OCI-LY1 (cell line): ENCODE measurements at regions not wholly inside any gene's neighbourhood (a gene's known extent, or its start where the extent isn't known, plus 50 kb on each side); places are given as distances from the start of the nearest gene placed in this dataset.

ENCODE experiments used
- H2AFZ ChIP-seq: fragments of 200-600 bp; sonication (generic), shearing (Covaris generic); 2 replicates; pipeline ENCODE4 v1.6.0; 2014; ENCODE audit warnings: antibody characterized with exemption, mild to moderate bottlenecking, low read length
- H3F3A ChIP-seq: fragments of 200-600 bp; sonication (generic), shearing (Covaris generic); 2 replicates; pipeline ENCODE4 v1.6.0; 2014; ENCODE audit warnings: mild to moderate bottlenecking, antibody characterized with exemption, low read length, moderate library complexity; ENCODE audit not compliant: insufficient read depth
- H3K27ac ChIP-seq: fragments of 200-600 bp; sonication (generic); 2 replicates; pipeline ENCODE4 v1.5.1; 2014; ENCODE audit warnings: low read length, mixed run types, mild to moderate bottlenecking, low read depth; ENCODE audit not compliant: poor library complexity, severe bottlenecking
- H3K27me3 ChIP-seq: fragments of 200-600 bp; sonication (generic); 2 replicates; pipeline ENCODE4 v1.6.0; 2014; ENCODE audit warnings: antibody characterized with exemption, mild to moderate bottlenecking, low read length, moderate library complexity; ENCODE audit not compliant: insufficient read depth
- H3K36me3 ChIP-seq: fragments of 200-600 bp; sonication (generic); 2 replicates; pipeline ENCODE4 v1.6.1; 2014; ENCODE audit warnings: mild to moderate bottlenecking, antibody characterized with exemption, low read length, moderate library complexity, mixed read lengths; ENCODE audit not compliant: insufficient read depth
- H3K4me1 ChIP-seq: fragments of 200-600 bp; sonication (generic); 2 replicates; pipeline ENCODE4 v1.5.1; 2014; ENCODE audit warnings: mild to moderate bottlenecking, low read length, moderate library complexity; ENCODE audit not compliant: insufficient read depth, severe bottlenecking
- H3K4me2 ChIP-seq: fragments of 200-600 bp; sonication (generic), shearing (Covaris generic); 2 replicates; pipeline ENCODE4 v1.6.1; 2014; ENCODE audit warnings: low read length
- H3K4me3 ChIP-seq: fragments of 200-600 bp; sonication (generic); 2 replicates; pipeline ENCODE4 v1.5.1; 2014; ENCODE audit warnings: low read length, low read depth, mild to moderate bottlenecking, mixed read lengths; ENCODE audit not compliant: poor library complexity, severe bottlenecking
- H3K79me2 ChIP-seq: fragments of 200-600 bp; shearing (Covaris generic); 2 replicates; pipeline ENCODE4 v1.6.1; 2016; ENCODE audit warnings: mixed run types, low read length, mixed read lengths; ENCODE audit not compliant: insufficient read depth
- H3K9ac ChIP-seq: fragments of 200-600 bp; sonication (generic), shearing (Covaris generic); 2 replicates; pipeline ENCODE4 v1.6.1; 2014; ENCODE audit warnings: mild to moderate bottlenecking, low read length, mixed read lengths
- H3K9me2 ChIP-seq: fragments of 200-600 bp; sonication (generic), shearing (Covaris generic); 2 replicates; pipeline ENCODE4 v1.6.1; 2014; ENCODE audit warnings: low read depth, mild to moderate bottlenecking, low read length, mixed read lengths
- H3K9me3 ChIP-seq: fragments of 200-600 bp; shearing (Covaris generic); 2 replicates; pipeline ENCODE4 v1.6.1; 2014; ENCODE audit warnings: low read length, mixed read lengths
- H4K20me1 ChIP-seq: fragments of 200-600 bp; sonication (generic), shearing (Covaris generic); 2 replicates; pipeline ENCODE4 v1.6.0; 2016; ENCODE audit warnings: mild to moderate bottlenecking, low read length; ENCODE audit not compliant: insufficient read depth
- CTCF ChIP-seq: fragments of 200-600 bp; sonication (generic), shearing (Covaris generic); IDR thresholded peaks from 2 replicates; pipeline ENCODE4 v1.5.1; 2017; ENCODE audit warnings: mild to moderate bottlenecking, antibody characterized with exemption, low read length, moderate library complexity, mixed read lengths
- EZH2 ChIP-seq: fragments of 200-600 bp; sonication (generic), shearing (Covaris generic); IDR thresholded peaks from 2 replicates; pipeline ENCODE4 v1.8.0; 2017; ENCODE audit warnings: borderline replicate concordance, mixed run types, mild to moderate bottlenecking, antibody characterized with exemption, low read length, moderate library complexity, mixed read lengths

- no peaks in the 10 kb centered on the region for H3K9me2 ChIP-seq
- no peaks in the 10 kb centered on the region for H3K79me2 ChIP-seq
- H3F3A ChIP-seq = no peaks in the 10 kb centered on the region
- H3K4me2 ChIP-seq = no peak overlapping the region
- no peaks in the 10 kb centered on the region for H3K27me3 ChIP-seq
- no peaks in the 10 kb centered on the region for H4K20me1 ChIP-seq
- no peaks in the 10 kb centered on the region for H3K4me1 ChIP-seq
- no peak for TF ChIP-seq EZH2
- TF ChIP-seq CTCF = no peak
- no peaks in the 10 kb centered on the region for H3K9me3 ChIP-seq
- no peak overlapping the region for H2AFZ ChIP-seq
- no peak overlapping the region for H3K4me3 ChIP-seq
- no peak overlapping the region for H3K27ac ChIP-seq
- no peak overlapping the region for H3K9ac ChIP-seq
- no peaks in the 10 kb centered on the region for H3K36me3 ChIP-seq
Measured at GRCh38 chr3:118231578-118231977, 803.1 kb downstream of the IGSF11 start.

- no peaks in the 10 kb centered on the region for H3K9me3 ChIP-seq
- no peaks in the 10 kb centered on the region for H3K4me1 ChIP-seq
- no peaks in the 10 kb centered on the region for H3K9me2 ChIP-seq
- no peak overlapping the region for H3K27ac ChIP-seq
- no peaks in the 10 kb centered on the region for H3K36me3 ChIP-seq
- H3K4me3 ChIP-seq = no peak overlapping the region
- no peak for TF ChIP-seq CTCF
- no peak for TF ChIP-seq EZH2
- H2AFZ ChIP-seq = no peak overlapping the region
- H3K9ac ChIP-seq = no peak overlapping the region
- H4K20me1 ChIP-seq = no peaks in the 10 kb centered on the region
- no peaks in the 10 kb centered on the region for H3K27me3 ChIP-seq
- H3K4me2 ChIP-seq = no peak overlapping the region
- no peaks in the 10 kb centered on the region for H3K79me2 ChIP-seq
- H3F3A ChIP-seq = no peaks in the 10 kb centered on the region
Measured at GRCh38 chr3:118239253-118239652, 795.4 kb downstream of the IGSF11 start.

- TF ChIP-seq EZH2 = no peak
- no peak for TF ChIP-seq CTCF
- no peaks in the 10 kb centered on the region for H3K36me3 ChIP-seq
- H3K4me1 ChIP-seq = no peaks in the 10 kb centered on the region
- H3K4me3 ChIP-seq = no peak overlapping the region
- no peaks in the 10 kb centered on the region for H3F3A ChIP-seq
- no peaks in the 10 kb centered on the region for H3K9me2 ChIP-seq
- H2AFZ ChIP-seq = no peak overlapping the region
- H3K4me2 ChIP-seq = no peak overlapping the region
- no peaks in the 10 kb centered on the region for H3K9me3 ChIP-seq
- no peak overlapping the region for H3K27ac ChIP-seq
- H3K9ac ChIP-seq = no peak overlapping the region
- no peaks in the 10 kb centered on the region for H3K27me3 ChIP-seq
- no peaks in the 10 kb centered on the region for H3K79me2 ChIP-seq
- H4K20me1 ChIP-seq = no peaks in the 10 kb centered on the region
Measured at GRCh38 chr3:118244761-118245160, 789.9 kb downstream of the IGSF11 start.
